ENCODE measurements at regions not wholly inside any gene's neighbourhood (a gene's known extent, or its start where the extent isn't known, plus 50 kb on each side); places are given as distances from the start of the nearest gene placed in this dataset.

- H3K4me1 Mint-ChIP-seq: peaks cover 5% of the 10 kb centered on the region; the same call in 1 of the 2 replicates
- ChIA-PET CTCF (no interaction called here), POLR2A (no interaction called here)
- no peaks in the 10 kb centered on the region for H3K27me3 Mint-ChIP-seq (ENCODE audit: low read depth)
- no peaks in the 10 kb centered on the region for H3K36me3 Mint-ChIP-seq
- no peaks in the 10 kb centered on the region for H3K9me3 Mint-ChIP-seq
- DNase-seq (ENCODE audit: low spot score) (no peak), ATAC-seq (no peak)
- no peak overlapping the region for H3K4me3 Mint-ChIP-seq
- H3K27ac Mint-ChIP-seq: no peak overlapping the region
- TF ChIP-seq FOXP1 (CRISPR knock-in tag; IDR thresholded peaks at IDR 0.05; ENCODE audit: borderline replicate concordance) (no peak), ZNF532 (CRISPR knock-in tag; IDR thresholded peaks at IDR 0.05; ENCODE audit: borderline replicate concordance) (no peak), PREB (CRISPR knock-in tag; IDR thresholded peaks at IDR 0.05; ENCODE audit: borderline replicate concordance) (no peak), TP53 (CRISPR knock-in tag; IDR thresholded peaks at IDR 0.05) (no peak), HMGA2 (CRISPR knock-in tag; IDR thresholded peaks at IDR 0.05) (no peak), SMAD4 (CRISPR knock-in tag; IDR thresholded peaks at IDR 0.05) (no peak), USF2 (CRISPR knock-in tag; IDR thresholded peaks at IDR 0.05) (no peak), ZNF138 (CRISPR knock-in tag; conservative IDR thresholded peaks at IDR 0.05) (no peak), ZNF121 (CRISPR knock-in tag; IDR thresholded peaks at IDR 0.05) (no peak)
Observed at GRCh38 chr14:82238649-82239048, 705.0 kb upstream of the SEL1L start.

- no peaks in the 10 kb centered on the region for H3K9me3 Mint-ChIP-seq
- no peaks in the 10 kb centered on the region for H3K36me3 Mint-ChIP-seq
- DNase-seq (ENCODE audit: low spot score): no peak
- no peaks in the 10 kb centered on the region for H3K27me3 Mint-ChIP-seq (ENCODE audit: low read depth)
- H3K4me3 Mint-ChIP-seq: no peak overlapping the region
- H3K27ac Mint-ChIP-seq: no peak overlapping the region
- H3K4me1 Mint-ChIP-seq: peaks cover 5% of the 10 kb centered on the region; the same call in 1 of the 2 replicates
- ChIA-PET POLR2A (no interaction called here), CTCF (no interaction called here)
- ATAC-seq: no peak
- TF ChIP-seq ERG (CRISPR knock-in tag; IDR thresholded peaks at IDR 0.05) (no peak), STAT6 (CRISPR knock-in tag; conservative IDR thresholded peaks at IDR 0.05; ENCODE audit: low read depth) (no peak), ESRRA (CRISPR knock-in tag; IDR thresholded peaks at IDR 0.05; ENCODE audit: borderline replicate concordance) (no peak), NR3C1 (CRISPR knock-in tag; conservative IDR thresholded peaks at IDR 0.05; ENCODE audit: low read depth) (no peak), USF1 (CRISPR knock-in tag; IDR thresholded peaks at IDR 0.05) (no peak), CTCF (IDR thresholded peaks at IDR 0.05) (no peak), ZNF138 (CRISPR knock-in tag; conservative IDR thresholded peaks at IDR 0.05) (no peak), CDX4 (CRISPR knock-in tag; IDR thresholded peaks at IDR 0.05; ENCODE audit: borderline replicate concordance) (no peak), ZNF121 (CRISPR knock-in tag; IDR thresholded peaks at IDR 0.05) (no peak), E2F5 (CRISPR knock-in tag; IDR thresholded peaks at IDR 0.05) (no peak), MYBL2 (CRISPR knock-in tag; IDR thresholded peaks at IDR 0.05) (no peak), EMX1 (CRISPR knock-in tag; IDR thresholded peaks at IDR 0.05) (no peak), ETV6 (CRISPR knock-in tag; IDR thresholded peaks at IDR 0.05) (no peak), JAZF1 (CRISPR knock-in tag; IDR thresholded peaks at IDR 0.05) (no peak)
Observed at GRCh38 chr14:82239223-82239622, 705.6 kb upstream of the SEL1L start.

Data from WTC11 (cell line).